Inflammatory macrophage (primary cell): ENCODE measurements at regions not wholly inside any gene's neighbourhood (a gene's known extent, or its start where the extent isn't known, plus 50 kb on each side); places are given as distances from the start of the nearest gene placed in this dataset.

Experiments
- DNase-seq, 2 donors: peaks; one replicate each; pipeline ENCODE4 v3.0.0-alpha.2; 2020 to 2022

GRCh38 chr6:2562721-2563451 is 187.8 kb downstream of the MYLK4 start:
- DNase-seq, result no peak

GRCh38 chr6:2560917-2561698 is 189.6 kb downstream of the MYLK4 start:
- no peak for DNase-seq

- DNase-seq, result no peak
Observed at GRCh38 chr6:2560140-2560818, 190.4 kb downstream of the MYLK4 start.

GRCh38 chr6:2558861-2559801 is 191.6 kb downstream of the MYLK4 start:
- DNase-seq, result peak in 1 of 2 donors; percentile 22

- no peak for DNase-seq
Observed at GRCh38 chr6:2558098-2558680, 192.5 kb downstream of the MYLK4 start.

GRCh38 chr6:2557181-2557720 is 193.5 kb downstream of the MYLK4 start:
- no peak for DNase-seq

GRCh38 chr6:2556761-2557160 is 194.0 kb downstream of the MYLK4 start:
- DNase-seq, result no peak

GRCh38 chr6:2554651-2555260 is 196.0 kb downstream of the MYLK4 start:
- no peak for DNase-seq

GRCh38 chr6:2552526-2553154 is 198.1 kb downstream of the MYLK4 start:
- DNase-seq, result no peak

- DNase-seq, result no peak
Observed at GRCh38 chr6:2551705-2552104, 199.0 kb downstream of the MYLK4 start.

- no peak for DNase-seq
Observed at GRCh38 chr6:2550247-2550646, 200.5 kb downstream of the MYLK4 start.

GRCh38 chr6:2549834-2550233 is 200.9 kb downstream of the MYLK4 start:
- no peak for DNase-seq

- peak; percentile 70 to 73 for DNase-seq
Observed at GRCh38 chr6:2547355-2547754, 203.4 kb downstream of the MYLK4 start.

- DNase-seq, result peak; percentile 76 to 85
Observed at GRCh38 chr6:2546901-2547300, 203.8 kb downstream of the MYLK4 start.

- no peak for DNase-seq
Observed at GRCh38 chr6:2545383-2546038, 205.2 kb downstream of the MYLK4 start.

- DNase-seq, result no peak
Observed at GRCh38 chr6:2543321-2543720, 207.4 kb downstream of the MYLK4 start.

- peak; percentile 88 to 96 for DNase-seq
Observed at GRCh38 chr6:2542858-2543218, 207.9 kb downstream of the MYLK4 start.

GRCh38 chr6:2542101-2542857 is 208.4 kb downstream of the MYLK4 start:
- no peak for DNase-seq

- no peak for DNase-seq
Observed at GRCh38 chr6:2536451-2536850, 214.3 kb downstream of the MYLK4 start.
